Retinal pigment epithelial cell (primary cell): ENCODE measurements at regions not wholly inside any gene's neighbourhood (a gene's known extent, or its start where the extent isn't known, plus 50 kb on each side); places are given as distances from the start of the nearest gene placed in this dataset.
A peak's percentile ranks its signal among the peaks of the same experiment; 100 is the strongest.

Source experiments
- DNase-seq: peaks from one replicate; pipeline ENCODE4 v3.0.0-alpha.2; 2010; ENCODE audit warnings: low read depth
- H3K4me3 ChIP-seq: 2 replicates; pipeline ENCODE4 v1.5.1; 2011; ENCODE audit warnings: mild to moderate bottlenecking, low read length, control low read depth, moderate library complexity
- TF ChIP-seq, protein P1 (sequence below): conservative IDR thresholded peaks from 2 replicates; pipeline ENCODE4 v1.5.1; 2011; ENCODE audit warnings: low read depth, low read length, control low read depth, inconsistent platforms

DNA sequence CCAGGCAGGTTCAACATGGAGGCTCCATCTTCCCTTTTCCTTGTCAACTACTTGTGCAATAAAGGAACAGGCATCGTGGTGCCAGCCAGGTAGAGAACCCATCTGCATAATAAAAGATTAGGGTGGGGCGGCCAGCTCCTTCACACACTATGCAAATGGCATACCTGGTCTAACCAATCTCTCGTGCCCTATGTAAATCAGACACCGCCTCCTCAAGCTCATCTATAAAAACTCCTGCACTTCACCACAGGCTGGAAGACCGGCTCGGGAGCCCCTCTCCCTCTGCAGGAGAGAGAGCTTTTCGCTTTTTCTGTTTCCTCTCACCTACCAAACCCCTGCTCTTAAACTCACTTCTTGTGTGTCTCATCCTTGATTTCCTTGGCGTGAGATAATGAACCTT lies 244.3 kb upstream of the PUM3 start:
- TF ChIP-seq, protein P1, sequence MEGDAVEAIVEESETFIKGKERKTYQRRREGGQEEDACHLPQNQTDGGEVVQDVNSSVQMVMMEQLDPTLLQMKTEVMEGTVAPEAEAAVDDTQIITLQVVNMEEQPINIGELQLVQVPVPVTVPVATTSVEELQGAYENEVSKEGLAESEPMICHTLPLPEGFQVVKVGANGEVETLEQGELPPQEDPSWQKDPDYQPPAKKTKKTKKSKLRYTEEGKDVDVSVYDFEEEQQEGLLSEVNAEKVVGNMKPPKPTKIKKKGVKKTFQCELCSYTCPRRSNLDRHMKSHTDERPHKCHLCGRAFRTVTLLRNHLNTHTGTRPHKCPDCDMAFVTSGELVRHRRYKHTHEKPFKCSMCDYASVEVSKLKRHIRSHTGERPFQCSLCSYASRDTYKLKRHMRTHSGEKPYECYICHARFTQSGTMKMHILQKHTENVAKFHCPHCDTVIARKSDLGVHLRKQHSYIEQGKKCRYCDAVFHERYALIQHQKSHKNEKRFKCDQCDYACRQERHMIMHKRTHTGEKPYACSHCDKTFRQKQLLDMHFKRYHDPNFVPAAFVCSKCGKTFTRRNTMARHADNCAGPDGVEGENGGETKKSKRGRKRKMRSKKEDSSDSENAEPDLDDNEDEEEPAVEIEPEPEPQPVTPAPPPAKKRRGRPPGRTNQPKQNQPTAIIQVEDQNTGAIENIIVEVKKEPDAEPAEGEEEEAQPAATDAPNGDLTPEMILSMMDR, result no peak
- no peak overlapping the region for H3K4me3 ChIP-seq
- no peak for DNase-seq

GRCh38 chr9:3087697-3088096 lies 243.8 kb upstream of the PUM3 start:
- no peak overlapping the region for H3K4me3 ChIP-seq
- DNase-seq, result no peak
- TF ChIP-seq, protein P1, result no peak

DNA sequence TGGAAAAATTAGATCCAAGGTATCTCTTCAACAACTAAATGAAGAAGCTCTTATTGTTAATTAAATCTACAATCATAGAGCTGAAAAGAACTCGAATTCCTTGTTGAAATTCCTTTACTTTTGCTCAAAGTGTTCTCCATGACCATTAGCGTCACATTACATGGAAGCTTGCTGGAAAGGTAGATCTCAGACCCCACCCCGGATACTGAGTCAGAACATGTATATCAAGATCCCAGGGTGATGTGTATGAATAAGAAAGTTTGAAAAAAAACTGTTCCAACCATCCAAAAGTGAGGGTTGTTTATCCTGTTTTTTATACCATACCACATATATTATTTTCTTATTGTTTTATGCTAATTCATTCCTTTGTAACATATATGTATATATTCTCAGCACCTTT lies 237.1 kb upstream of the PUM3 start:
- TF ChIP-seq, protein P1, result no peak
- no peak overlapping the region for H3K4me3 ChIP-seq
- no peak for DNase-seq

GRCh38 chr9:3074247-3074646 lies 230.4 kb upstream of the PUM3 start:
- TF ChIP-seq, protein P1, result no peak
- DNase-seq, result no peak
- no peak overlapping the region for H3K4me3 ChIP-seq

GRCh38 chr9:3066591-3066990 lies 222.7 kb upstream of the PUM3 start:
- no peak for DNase-seq
- TF ChIP-seq, protein P1, result no peak
- no peak overlapping the region for H3K4me3 ChIP-seq

- H3K4me3 ChIP-seq, result no peak overlapping the region
- peak; percentile 14 for DNase-seq
- TF ChIP-seq, protein P1, result no peak
Observed at GRCh38 chr9:3059781-3060468, 216.0 kb upstream of the PUM3 start.

GRCh38 chr9:3058409-3058808 lies 214.5 kb upstream of the PUM3 start:
- DNase-seq, result no peak
- TF ChIP-seq, protein P1, result no peak
- no peak overlapping the region for H3K4me3 ChIP-seq
